K562 (cell line): ENCODE measurements at regions not wholly inside any gene's neighbourhood (a gene's known extent, or its start where the extent isn't known, plus 50 kb on each side); places are given as distances from the start of the nearest gene placed in this dataset.

Experiments
- ATAC-seq: fragments of 200-7000 bp; cut with Tn5 transposase; 3 replicates; pipeline ENCODE4 v1.9.1; 2020; ENCODE audit warnings: moderate library complexity
- BruUV-seq: library from RNA; stranded (reverse); fragments of 400-500 nt; replicated peaks from 2 replicates; lab custom pipeline; 2021; lab: Mats Ljungman, UMichigan
- CTCF ChIA-PET: fragments of 300-600 bp; formaldehyde crosslinking; extraction: SDS; loops from one replicate; lab custom pipeline; 2021; ENCODE audit warnings: low intra/inter-chr PET ratio; lab: Yijun Ruan, JAX
- POLR2A ChIA-PET: fragments of 300-600, 350-650 bp; sonication (Branson Sonifier 250); formaldehyde crosslinking; extraction: SDS; loops from one replicate; lab custom pipeline; 2021; ENCODE audit warnings: antibody characterized with exemption, inconsistent platforms; lab: Yijun Ruan, JAX
- DNase-seq, 4 experiments: peaks; one replicate each; pipeline versions ENCODE4 v3.0.0 to v3.0.0-alpha.2; 2011 to 2018; ENCODE audit warnings: low spot score in 3 of 4, mixed read lengths in 3 of 4; ENCODE audit errors: extremely low read depth in 1 of 4
- FAIRE-seq: peaks from 2 replicates; lab custom pipeline; 2011; peaks lifted over from hg19 to GRCh38; lab: Jason Lieb, UNC
- H2AFZ ChIP-seq: 2 replicates; pipeline ENCODE4 v1.6.0; 2011; ENCODE audit warnings: low read depth, low read length, control low read depth, inconsistent platforms
- H3K27ac ChIP-seq: fragments of 200-600 bp; 3 replicates; pipeline ENCODE4 v1.8.0; 2011; ENCODE audit warnings: low read depth, mild to moderate bottlenecking, control low read depth, inconsistent platforms, low read length, moderate library complexity, mixed read lengths; ENCODE audit errors: extremely low read depth
- H3K27me3 ChIP-seq, 2 experiments: fragments of 300-600 bp in 1 of 2; 2 replicates in 1 of 2; 3 replicates in 1 of 2; pipeline versions ENCODE4 v1.6.0 to v1.8.0; 2011; ENCODE audit warnings: inconsistent platforms in 2 of 2, low read length in 2 of 2, mild to moderate bottlenecking in 1 of 2, mixed read lengths in 1 of 2, moderate library complexity in 1 of 2; ENCODE audit not compliant: control insufficient read depth in 2 of 2, insufficient read depth in 2 of 2
- H3K36me3 ChIP-seq: fragments of 300-600 bp; 3 replicates; pipeline ENCODE4 v1.8.0; 2011; ENCODE audit warnings: mild to moderate bottlenecking, low read length, inconsistent platforms; ENCODE audit not compliant: control insufficient read depth, insufficient read depth
- H3K4me1 ChIP-seq, 2 experiments: fragments of 200-600 bp in 1 of 2; replicated peaks in 1 of 2; 2 replicates in 1 of 2; 3 replicates in 1 of 2; pipeline versions ENCODE4 v1.5.1 to v1.8.0; 2011; ENCODE audit warnings: inconsistent platforms in 2 of 2, low read length in 2 of 2, mild to moderate bottlenecking in 1 of 2, mixed read lengths in 1 of 2, moderate library complexity in 1 of 2; ENCODE audit not compliant: control insufficient read depth in 2 of 2, insufficient read depth in 2 of 2
- H3K4me2 ChIP-seq: 2 replicates; pipeline ENCODE4 v1.6.1; 2011; ENCODE audit warnings: low read length, control low read depth, inconsistent platforms, mixed read lengths; ENCODE audit not compliant: insufficient read depth
- H3K4me3 ChIP-seq: fragments of 200-600 bp; sonication (generic), shearing (Covaris generic); 2 replicates; pipeline ENCODE4 v1.5.1; 2016; ENCODE audit warnings: control low read depth, inconsistent platforms
- H3K79me2 ChIP-seq: fragments of 200-600 bp; 3 replicates; pipeline ENCODE4 v1.8.0; 2011; ENCODE audit warnings: low read length, inconsistent platforms; ENCODE audit not compliant: control insufficient read depth, insufficient read depth
- H3K9ac ChIP-seq, 2 experiments: 2 replicates each; pipeline versions ENCODE4 v1.6.0 to v1.6.1; 2011; ENCODE audit warnings: low read depth in 2 of 2, low read length in 2 of 2, control low read depth in 1 of 2, inconsistent platforms in 1 of 2, mild to moderate bottlenecking in 1 of 2, mixed read lengths in 1 of 2; ENCODE audit not compliant: insufficient read depth in 1 of 2
- H3K9me1 ChIP-seq: one replicate; pipeline ENCODE4 v1.6.0; 2011; ENCODE audit warnings: inconsistent platforms, mild to moderate bottlenecking, low read length, moderate library complexity; ENCODE audit not compliant: control insufficient read depth, insufficient read depth
- H3K9me3 ChIP-seq: replicated peaks from 2 replicates; pipeline ENCODE4 v1.5.1; 2011; ENCODE audit warnings: low read depth, low read length, inconsistent platforms; ENCODE audit not compliant: control insufficient read depth, insufficient read depth
- H4K20me1 ChIP-seq: replicated peaks from 2 replicates; pipeline ENCODE4 v1.6.1; 2011; ENCODE audit warnings: low read length, inconsistent platforms, mixed read lengths; ENCODE audit not compliant: control insufficient read depth, insufficient read depth
- CEBPB ChIP-seq: fragments of 450-650 bp; IDR thresholded peaks from 2 replicates; pipeline ENCODE4 v1.6.1; 2016; ENCODE audit warnings: missing genetic modification characterization, missing compliant biosample characterization
- GTF2F1 ChIP-seq: IDR thresholded peaks from 2 replicates; pipeline ENCODE4 v1.6.1; 2011; ENCODE audit warnings: low read depth, low read length, improper control_type of control experiment
- MXI1 ChIP-seq: IDR thresholded peaks from 2 replicates; pipeline ENCODE4 v1.6.1; 2011; ENCODE audit warnings: low read depth, mild to moderate bottlenecking, improper control_type of control experiment, low read length
- NFE2L1 ChIP-seq: fragments of 450-650 bp; IDR thresholded peaks from 2 replicates; pipeline ENCODE4 v1.6.1; 2016; ENCODE audit warnings: missing genetic modification characterization, low read depth, mild to moderate bottlenecking, missing compliant biosample characterization, moderate library complexity, borderline replicate concordance
- POU5F1 ChIP-seq: fragments of 150-350 bp; IDR thresholded peaks from 2 replicates; pipeline ENCODE4 v1.6.1; 2014; ENCODE audit warnings: borderline replicate concordance, low read length, low read depth, mild to moderate bottlenecking; ENCODE audit not compliant: partially characterized antibody
- PPARD ChIP-seq: fragments of 250-450 bp; sonication (Bioruptor Pico); IDR thresholded peaks from 2 replicates; pipeline ENCODE4 v1.8.0; 2022; ENCODE audit warnings: inconsistent platforms, mild to moderate bottlenecking, moderate library complexity
- RBM39 ChIP-seq: fragments of 200-400 bp; formaldehyde crosslinking; optimal IDR thresholded peaks from 2 replicates; pipeline ENCODE3; 2018; ENCODE audit warnings: low read depth, low read length
- SETDB1 ChIP-seq: IDR thresholded peaks from one replicate; pipeline ENCODE4 v1.6.1; 2012; ENCODE audit warnings: low read length, control low read depth, inconsistent platforms
- SFPQ ChIP-seq: fragments of 200-400 bp; formaldehyde crosslinking; IDR thresholded peaks from 2 replicates; pipeline ENCODE4 v1.6.1; 2017; ENCODE audit warnings: mild to moderate bottlenecking, low read depth, low read length, moderate library complexity
- SMARCA4 ChIP-seq: fragments of 450-650 bp; IDR thresholded peaks from 2 replicates; pipeline ENCODE4 v1.6.1; 2016
- TEAD4 ChIP-seq, 2 experiments: sonication (generic) in 1 of 2; formaldehyde crosslinking in 1 of 2; IDR thresholded peaks; 2 replicates each; pipeline versions ENCODE4 v1.6.1 to v1.8.0; 2012 to 2022; ENCODE audit warnings: borderline replicate concordance in 1 of 2, inconsistent platforms in 1 of 2, low read length in 1 of 2, mild to moderate bottlenecking in 1 of 2, missing genetic modification reagents in 1 of 2
- TFE3 ChIP-seq: fragments of 450-650 bp; formaldehyde crosslinking; IDR thresholded peaks from 2 replicates; pipeline ENCODE4 v1.4.0; 2020; ENCODE audit warnings: mild to moderate bottlenecking, mixed read lengths
- THRA ChIP-seq: fragments of 450-650 bp; IDR thresholded peaks from 2 replicates; pipeline ENCODE4 v1.6.1; 2017; ENCODE audit warnings: mild to moderate bottlenecking, moderate library complexity
- ZNF445 ChIP-seq: fragments of 250-450 bp; sonication (Bioruptor Pico); IDR thresholded peaks from 2 replicates; pipeline ENCODE4 v1.4.0; 2020; ENCODE audit warnings: low read depth, mild to moderate bottlenecking, moderate library complexity
- ZNF583 ChIP-seq: fragments of 250-450 bp; sonication (Bioruptor Pico); IDR thresholded peaks from 2 replicates; pipeline ENCODE4 v1.4.0; 2020
- ZNF695 ChIP-seq: fragments of 450-650 bp; formaldehyde crosslinking; IDR thresholded peaks from 2 replicates; pipeline ENCODE4 v1.4.0; 2020; ENCODE audit warnings: mild to moderate bottlenecking, moderate library complexity
- WGBS: fragments of 100-300 bp; shearing (Covaris generic); methylation state at CpG from one replicate; pipeline ENCODE4 v1.1.6; 2016; ENCODE audit warnings: low coverage, mixed read lengths; ENCODE audit not compliant: insufficient coverage; ENCODE audit errors: missing lambda C conversion rate; 5-methylcytosine and 5-hydroxymethylcytosine counted together
- in situ Hi-C: fragments of 300-500 bp; cut with MboI; formaldehyde crosslinking; loops from 4 replicates; pipeline ENCODE4 v1.15.0; 2018; ENCODE audit warnings: inconsistent platforms, mixed read lengths
- intact Hi-C: fragments of 100-400 bp; cut with micrococcal nuclease; formaldehyde crosslinking; loops from 2 replicates; pipeline ENCODE4 v1.14.2; 2022

- H3K79me2 ChIP-seq, result no peaks in the 10 kb centered on the region
- DNase-seq (no peak), FAIRE-seq (no peak)
- H3K4me1 ChIP-seq, result no peaks in the 10 kb centered on the region
- H3K27ac ChIP-seq, result no peak overlapping the region
- no peak overlapping the region for H3K4me3 ChIP-seq
- no peaks in the 10 kb centered on the region for H4K20me1 ChIP-seq
- no peak overlapping the region for H2AFZ ChIP-seq
- TF ChIP-seq THRA (no peak), TEAD4 (IDR thresholded peaks at IDR 0.05; ENCODE audit: low read length) (no peak), TEAD4 (CRISPR knock-in tag; IDR thresholded peaks at IDR 0.05; ENCODE audit: borderline replicate concordance) (no peak), RBM39 (no peak), TFE3 (CRISPR knock-in tag) (no peak), MXI1 (no peak), SFPQ (no peak), ZNF583 (CRISPR knock-in tag) (no peak), ZNF445 (CRISPR knock-in tag) (no peak), NFE2L1 (tag) (no peak), POU5F1 (no peak), SETDB1 (no peak), GTF2F1 (no peak), PPARD (CRISPR knock-in tag) (no peak), CEBPB (no peak), SMARCA4 (no peak), ZNF695 (no peak)
- TF ChIP-seq, all 486 proteins: peak for 0
- Histone ChIP-seq H3K36me3 (no peaks in the 10 kb centered on the region), H3K27me3 (peaks cover 0 to 5% of the 10 kb centered on the region in 2 experiments; a peak in 2 of 5 replicates), H3K4me2 (no peak overlapping the region), H3K9me1 (no peaks in the 10 kb centered on the region), H3K9ac (no peak overlapping the region), H3K9me3 (no peaks in the 10 kb centered on the region)
- intact Hi-C loops, result no loop called here
- POLR2A ChIA-PET, result no interaction called here
- CTCF ChIA-PET, result no interaction called here
- BruUV-seq, result no TSS peak
- in situ Hi-C loops, result no loop called here
- ATAC-seq, result no peak
- WGBS, result 0% methylated on average over 2 of the region's 2 CpGs
Observed at GRCh38 chr5:74431290-74431669, 209.2 kb downstream of the ENC1 start.
